Caco-2 (cell line): ENCODE measurements at regions not wholly inside any gene's neighbourhood (a gene's known extent, or its start where the extent isn't known, plus 50 kb on each side); places are given as distances from the start of the nearest gene placed in this dataset.

Experiments
- BruUV-seq: library from RNA; stranded (reverse); fragments of 400-500 nt; replicated peaks from 2 replicates; lab custom pipeline; 2021; lab: Mats Ljungman, UMichigan
- CTCF ChIA-PET: fragments of 300-600 bp; sonication (Branson Sonifier 250); formaldehyde crosslinking; loops from one replicate; lab custom pipeline; 2022; ENCODE audit warnings: antibody characterized with exemption; lab: Charles Lee
- POLR2A ChIA-PET: fragments of 300-600 bp; sonication (Branson Sonifier 250); formaldehyde crosslinking; loops from one replicate; lab custom pipeline; 2022; ENCODE audit warnings: antibody characterized with exemption; lab: Charles Lee
- DNase-seq, 2 experiments: peaks; one replicate each; pipeline versions ENCODE4 v3.0.0 to v3.0.0-alpha.2; 2020 to 2022
- H3K27me3 ChIP-seq: replicated peaks from 2 replicates; pipeline ENCODE4 v1.6.0; 2011; ENCODE audit warnings: low read length; ENCODE audit not compliant: control insufficient read depth, insufficient read depth
- H3K36me3 ChIP-seq: 2 replicates; pipeline ENCODE4 v1.5.1; 2011; ENCODE audit warnings: low read length; ENCODE audit not compliant: control insufficient read depth, insufficient read depth
- H3K4me1 ChIP-seq: fragments of 250-450 bp; sonication (Bioruptor Pico); 2 replicates; pipeline ENCODE4 v1.5.1; 2020; ENCODE audit warnings: mild to moderate bottlenecking
- H3K4me3 ChIP-seq: 2 replicates; pipeline ENCODE4 v1.5.1; 2011; ENCODE audit warnings: low read depth, mild to moderate bottlenecking, control low read depth, low read length
- H3K9me3 ChIP-seq: fragments of 250-450 bp; sonication (Bioruptor Pico); 2 replicates; pipeline ENCODE4 v1.5.1; 2020; ENCODE audit warnings: mild to moderate bottlenecking, moderate library complexity
- H3K27ac Mint-ChIP-seq: one replicate; pipeline ENCODE4 v1.8.0; 2022; ENCODE audit warnings: mixed read lengths; ENCODE audit not compliant: unreplicated experiment
- H3K27me3 Mint-ChIP-seq: one replicate; pipeline ENCODE4 v1.8.0; 2022; ENCODE audit warnings: mixed read lengths; ENCODE audit not compliant: insufficient read depth, unreplicated experiment
- H3K36me3 Mint-ChIP-seq: one replicate; pipeline ENCODE4 v1.8.0; 2022; ENCODE audit warnings: mild to moderate bottlenecking, mixed read lengths; ENCODE audit not compliant: insufficient read depth, unreplicated experiment
- H3K4me1 Mint-ChIP-seq: one replicate; pipeline ENCODE4 v1.8.0; 2022; ENCODE audit warnings: low read depth, mixed read lengths; ENCODE audit not compliant: unreplicated experiment
- H3K4me3 Mint-ChIP-seq: one replicate; pipeline ENCODE4 v1.8.0; 2022; ENCODE audit warnings: mild to moderate bottlenecking, moderate library complexity, mixed read lengths; ENCODE audit not compliant: unreplicated experiment
- H3K9me3 Mint-ChIP-seq: one replicate; pipeline ENCODE4 v1.8.0; 2022; ENCODE audit warnings: mixed read lengths; ENCODE audit not compliant: unreplicated experiment
- CTCF ChIP-seq, 2 experiments: fragments of 200-600 bp in 1 of 2; IDR thresholded peaks; 1 replicate in 1 of 2; 2 replicates in 1 of 2; pipeline versions ENCODE4 v1.5.1 to v1.8.0; 2011 to 2022; ENCODE audit warnings: antibody characterized with exemption in 1 of 2, control low read depth in 1 of 2, inconsistent platforms in 1 of 2, low read depth in 1 of 2, low read length in 1 of 2, mild to moderate bottlenecking in 1 of 2, moderate library complexity in 1 of 2; ENCODE audit not compliant: insufficient read depth in 1 of 2, severe bottlenecking in 1 of 2, unreplicated experiment in 1 of 2
- intact Hi-C: fragments of 100-400 bp; cut with micrococcal nuclease; formaldehyde crosslinking; loops from one replicate; pipeline ENCODE4 v1.10.0; 2022; ENCODE audit not compliant: unreplicated experiment

GRCh38 chr6:158259845-158260244, 52.4 kb upstream of the TULP4 start:
- Histone ChIP-seq H3K27me3 (no peaks in the 10 kb centered on the region), H3K4me1 (peaks cover 3% of the 10 kb centered on the region; the same call in 1 of the 2 replicates), H3K36me3 (peaks cover 1% of the 10 kb centered on the region; the same call in 1 of the 2 replicates), H3K9me3 (no peaks in the 10 kb centered on the region), H3K4me3 (no peak overlapping the region)
- POLR2A ChIA-PET = no interaction called here
- H3K27ac Mint-ChIP-seq = no peak overlapping the region
- BruUV-seq = no TSS peak
- no peak for DNase-seq
- H3K4me3 Mint-ChIP-seq = no peak overlapping the region
- H3K27me3 Mint-ChIP-seq = no peaks in the 10 kb centered on the region
- TF ChIP-seq CTCF (IDR thresholded peaks at IDR 0.05; ENCODE audit: insufficient read depth in 1 of 2, low read depth in 1 of 2, low read length in 1 of 2, severe bottlenecking in 1 of 2, unreplicated experiment in 1 of 2) = no peak
- intact Hi-C loops = no loop called here
- CTCF ChIA-PET = no interaction called here
- H3K36me3 Mint-ChIP-seq = peaks cover 56% of the 10 kb centered on the region
- no peaks in the 10 kb centered on the region for H3K4me1 Mint-ChIP-seq
- H3K9me3 Mint-ChIP-seq = no peaks in the 10 kb centered on the region

GRCh38 chr6:158262082-158262481, 50.2 kb upstream of the TULP4 start:
- no TSS peak for BruUV-seq
- no peaks in the 10 kb centered on the region for H3K4me1 Mint-ChIP-seq
- no peak overlapping the region for H3K27ac Mint-ChIP-seq
- intact Hi-C loops = no loop called here
- no peak for DNase-seq
- ChIA-PET POLR2A (no interaction called here), CTCF (no interaction called here)
- H3K36me3 Mint-ChIP-seq = peaks cover 50% of the 10 kb centered on the region
- H3K27me3 Mint-ChIP-seq = no peaks in the 10 kb centered on the region
- Histone ChIP-seq H3K36me3 (peaks cover 1% of the 10 kb centered on the region; the same call in 1 of the 2 replicates), H3K9me3 (no peaks in the 10 kb centered on the region), H3K4me1 (no peaks in the 10 kb centered on the region), H3K27me3 (no peaks in the 10 kb centered on the region), H3K4me3 (no peak overlapping the region)
- TF ChIP-seq CTCF (IDR thresholded peaks at IDR 0.05; ENCODE audit: insufficient read depth in 1 of 2, low read depth in 1 of 2, low read length in 1 of 2, severe bottlenecking in 1 of 2, unreplicated experiment in 1 of 2) = no peak
- no peaks in the 10 kb centered on the region for H3K9me3 Mint-ChIP-seq
- no peak overlapping the region for H3K4me3 Mint-ChIP-seq
